NB4 (cell line): ENCODE measurements at regions not wholly inside any gene's neighbourhood (a gene's known extent, or its start where the extent isn't known, plus 50 kb on each side); places are given as distances from the start of the nearest gene placed in this dataset.

Experiments
- DNase-seq: peaks from one replicate; pipeline ENCODE4 v3.0.0; 2010; ENCODE audit warnings: low read depth
- H3K4me3 ChIP-seq: one replicate; pipeline ENCODE4 v1.5.1; 2011; ENCODE audit warnings: mild to moderate bottlenecking, low read depth, low read length, moderate library complexity
- MAX ChIP-seq: IDR thresholded peaks from 2 replicates; pipeline ENCODE4 v1.6.1; 2011; ENCODE audit warnings: low read depth, low read length
- MYC ChIP-seq: IDR thresholded peaks from 2 replicates; pipeline ENCODE4 v1.6.1; 2011; ENCODE audit warnings: low read depth, low read length
- POLR2A ChIP-seq: IDR thresholded peaks from 2 replicates; pipeline ENCODE4 v1.6.1; 2011; ENCODE audit warnings: mild to moderate bottlenecking; ENCODE audit not compliant: insufficient read length; ENCODE audit errors: extremely low read depth
- TF ChIP-seq, protein P1 (sequence below): IDR thresholded peaks from one replicate; pipeline ENCODE4 v1.5.1; 2012; ENCODE audit warnings: low read depth, low read length

DNA sequence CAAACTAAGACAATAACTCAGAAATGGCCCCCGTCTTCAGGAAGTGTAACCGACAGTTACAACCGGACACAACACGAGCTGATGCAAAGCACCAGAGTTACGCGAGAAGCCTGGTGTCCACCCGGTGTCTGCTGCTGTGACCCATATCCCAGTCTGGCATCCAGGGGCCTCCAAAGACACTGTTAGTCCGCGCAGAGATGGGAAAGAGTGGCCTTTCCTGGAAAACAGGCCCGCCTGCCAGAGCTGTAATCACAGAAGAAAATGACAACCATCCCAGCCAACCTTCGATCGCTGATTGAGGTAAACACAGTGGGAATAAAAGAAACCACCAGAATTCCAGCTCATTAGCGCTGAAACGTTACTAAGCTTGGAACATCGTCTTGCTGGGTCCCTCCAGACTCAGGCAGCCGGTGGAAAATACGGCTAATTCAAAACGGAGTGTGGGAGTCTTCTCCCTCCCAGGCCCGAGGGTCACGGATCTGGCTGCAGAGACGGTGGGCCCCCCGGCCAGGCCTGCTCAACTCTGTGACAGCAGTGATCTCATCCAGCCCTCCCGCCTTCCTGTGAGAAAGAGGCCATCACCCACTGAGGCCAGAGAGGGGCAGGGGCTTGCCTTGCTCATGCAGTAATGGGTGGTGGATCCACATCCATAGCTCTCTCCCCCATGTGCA is 273.9 kb upstream of the RTL1 start:
- H3K4me3 ChIP-seq = no peak overlapping the region
- TF ChIP-seq POLR2A = no peak
- TF ChIP-seq MAX = no peak
- no peak for TF ChIP-seq MYC
- DNase-seq = no peak

GRCh38 chr14:101178184-101179072 is 274.9 kb upstream of the RTL1 start:
- H3K4me3 ChIP-seq = no peak overlapping the region
- no peak for TF ChIP-seq POLR2A
- no peak for TF ChIP-seq MYC
- TF ChIP-seq, protein P1, sequence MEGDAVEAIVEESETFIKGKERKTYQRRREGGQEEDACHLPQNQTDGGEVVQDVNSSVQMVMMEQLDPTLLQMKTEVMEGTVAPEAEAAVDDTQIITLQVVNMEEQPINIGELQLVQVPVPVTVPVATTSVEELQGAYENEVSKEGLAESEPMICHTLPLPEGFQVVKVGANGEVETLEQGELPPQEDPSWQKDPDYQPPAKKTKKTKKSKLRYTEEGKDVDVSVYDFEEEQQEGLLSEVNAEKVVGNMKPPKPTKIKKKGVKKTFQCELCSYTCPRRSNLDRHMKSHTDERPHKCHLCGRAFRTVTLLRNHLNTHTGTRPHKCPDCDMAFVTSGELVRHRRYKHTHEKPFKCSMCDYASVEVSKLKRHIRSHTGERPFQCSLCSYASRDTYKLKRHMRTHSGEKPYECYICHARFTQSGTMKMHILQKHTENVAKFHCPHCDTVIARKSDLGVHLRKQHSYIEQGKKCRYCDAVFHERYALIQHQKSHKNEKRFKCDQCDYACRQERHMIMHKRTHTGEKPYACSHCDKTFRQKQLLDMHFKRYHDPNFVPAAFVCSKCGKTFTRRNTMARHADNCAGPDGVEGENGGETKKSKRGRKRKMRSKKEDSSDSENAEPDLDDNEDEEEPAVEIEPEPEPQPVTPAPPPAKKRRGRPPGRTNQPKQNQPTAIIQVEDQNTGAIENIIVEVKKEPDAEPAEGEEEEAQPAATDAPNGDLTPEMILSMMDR = no peak
- no peak for TF ChIP-seq MAX
- no peak for DNase-seq

DNA sequence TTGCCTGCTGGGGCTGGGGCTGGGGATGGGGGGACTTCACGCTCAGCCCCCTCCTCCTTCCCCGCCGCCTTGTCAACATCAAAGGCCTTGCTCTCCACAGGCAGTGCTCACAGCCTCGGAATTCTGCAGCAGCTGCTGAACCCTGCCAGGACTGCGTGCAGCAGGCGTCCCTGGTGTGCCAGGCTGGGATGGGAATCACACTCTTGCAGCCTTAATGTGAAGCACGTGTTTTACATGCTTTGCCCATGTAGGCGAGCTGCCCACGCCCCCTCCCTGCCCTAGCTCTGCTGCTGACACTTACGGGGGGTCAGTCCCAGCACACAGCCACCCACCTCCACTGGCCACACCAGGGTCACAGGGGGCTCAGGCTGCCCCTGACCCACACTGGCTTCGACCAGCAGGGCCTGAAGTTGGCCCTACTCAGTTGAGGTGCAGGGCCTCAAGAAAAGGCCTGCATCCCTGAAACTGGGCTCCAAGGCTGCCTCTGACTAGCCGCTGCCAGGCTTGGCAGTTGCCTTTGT is 276.2 kb upstream of the RTL1 start:
- no peak for DNase-seq
- no peak overlapping the region for H3K4me3 ChIP-seq
- TF ChIP-seq MYC (no peak), MAX (no peak), POLR2A (no peak)
- TF ChIP-seq, protein P1 = no peak

DNA sequence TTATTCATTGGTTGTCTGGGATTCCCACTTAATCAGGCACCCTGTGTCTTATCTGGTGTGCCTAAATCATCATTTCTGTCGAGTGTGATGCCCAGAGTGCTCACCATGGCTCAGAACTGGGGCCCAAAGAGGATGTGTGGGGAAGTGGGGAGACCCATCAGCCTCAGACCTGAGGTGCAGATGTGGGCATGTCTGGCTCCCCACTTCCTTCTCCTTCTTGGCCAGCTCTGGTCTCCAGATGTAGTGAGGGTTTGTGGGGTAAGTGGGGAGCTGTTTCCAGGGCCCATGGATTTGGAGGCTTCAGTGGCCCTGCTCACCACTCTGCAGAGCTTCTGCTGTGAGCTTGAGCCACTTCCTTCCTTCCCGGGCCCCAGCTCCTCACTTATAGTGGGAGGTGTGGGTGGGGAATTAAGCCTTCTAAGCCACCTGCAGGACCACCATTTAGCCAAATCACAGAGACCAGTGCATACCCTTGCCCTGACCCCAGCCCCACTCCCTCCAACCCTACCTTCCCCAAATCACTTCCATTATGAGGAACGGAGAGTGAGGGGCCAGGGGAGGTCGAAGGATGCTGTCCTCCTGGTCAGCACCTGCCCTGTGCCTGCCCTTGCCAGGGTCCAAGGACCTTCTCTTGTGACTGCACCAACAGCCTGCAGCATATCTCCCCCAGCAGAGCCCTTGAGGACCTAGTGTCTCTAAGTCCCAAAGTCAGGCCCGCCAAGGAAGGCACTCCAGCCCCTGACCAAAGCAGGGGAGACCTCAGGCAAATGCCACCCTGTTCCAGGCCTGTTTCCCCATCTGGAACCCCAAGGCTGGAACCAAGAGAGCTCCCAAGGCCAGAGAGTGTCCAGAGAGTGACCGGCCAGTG is 278.2 kb upstream of the RTL1 start:
- TF ChIP-seq MYC (no peak), MAX (no peak), POLR2A (no peak)
- TF ChIP-seq, protein P1 = no peak
- no peak overlapping the region for H3K4me3 ChIP-seq
- no peak for DNase-seq

GRCh38 chr14:101182476-101182875 is 279.0 kb upstream of the RTL1 start:
- no peak overlapping the region for H3K4me3 ChIP-seq
- TF ChIP-seq, protein P1 = no peak
- TF ChIP-seq MYC (no peak), MAX (no peak)
- no peak for DNase-seq
